Small intestine (tissue), 7 donors: ENCODE measurements at regions not wholly inside any gene's neighbourhood (a gene's known extent, or its start where the extent isn't known, plus 50 kb on each side); places are given as distances from the start of the nearest gene placed in this dataset.
A peak's percentile ranks its signal among the peaks of the same experiment; 100 is the strongest.

Source experiments
- DNase-seq, 2 donors: peaks; one replicate each; pipeline versions ENCODE4 v3.0.0 to v3.0.0-alpha.2; 2013
- FAIRE-seq: peaks from 2 replicates; lab custom pipeline; 2012; peaks lifted over from hg19 to GRCh38; lab: Jason Lieb, UNC
- H3K27ac ChIP-seq, 3 donors: one replicate each; pipeline ENCODE4 v1.5.1; 2013; ENCODE audit warnings: low read length in 2 of 3, mild to moderate bottlenecking in 2 of 3, control low read depth in 1 of 3, inconsistent platforms in 1 of 3, low read depth in 1 of 3, moderate library complexity in 1 of 3
- H3K27me3 ChIP-seq, 3 donors: one replicate each; pipeline ENCODE4 v1.6.1; 2013; ENCODE audit warnings: low read length in 3 of 3, inconsistent platforms in 1 of 3; ENCODE audit not compliant: control insufficient read depth in 3 of 3, insufficient read depth in 3 of 3
- H3K36me3 ChIP-seq, 3 donors: one replicate each; pipeline ENCODE4 v1.6.1; 2013; ENCODE audit warnings: low read length in 3 of 3, inconsistent platforms in 1 of 3, low read depth in 1 of 3, mild to moderate bottlenecking in 1 of 3, moderate library complexity in 1 of 3; ENCODE audit not compliant: control insufficient read depth in 3 of 3, insufficient read depth in 2 of 3
- H3K4me1 ChIP-seq, 3 donors: one replicate each; pipeline ENCODE4 v1.6.1; 2013; ENCODE audit warnings: low read length in 2 of 3, inconsistent platforms in 1 of 3, low read depth in 1 of 3, mild to moderate bottlenecking in 1 of 3, moderate library complexity in 1 of 3; ENCODE audit not compliant: control insufficient read depth in 3 of 3, insufficient read depth in 2 of 3
- H3K4me3 ChIP-seq, 3 donors: one replicate each; pipeline ENCODE4 v1.5.1; 2013; ENCODE audit warnings: low read length in 3 of 3, control low read depth in 1 of 3, inconsistent platforms in 1 of 3, low read depth in 1 of 3, mild to moderate bottlenecking in 1 of 3, moderate library complexity in 1 of 3
- H3K9me3 ChIP-seq, 2 donors: one replicate each; pipeline ENCODE4 v1.6.1; 2013; ENCODE audit warnings: low read depth in 1 of 2, low read length in 1 of 2; ENCODE audit not compliant: control insufficient read depth in 2 of 2, insufficient read depth in 1 of 2
- WGBS, 3 donors: extraction: QIAGEN DNeasy Blood & Tissue Kit; methylation state at CpG; one replicate each; pipeline ENCODE4 v1.1.7; 2013; 5-methylcytosine and 5-hydroxymethylcytosine counted together
- donor health status: healthy with polysubstance abuse.
- donor health status: control.
- donor health status: control.
- donor health status: Bipolar disorder and iron deficiency.
- donor health status: healthy.

DNA sequence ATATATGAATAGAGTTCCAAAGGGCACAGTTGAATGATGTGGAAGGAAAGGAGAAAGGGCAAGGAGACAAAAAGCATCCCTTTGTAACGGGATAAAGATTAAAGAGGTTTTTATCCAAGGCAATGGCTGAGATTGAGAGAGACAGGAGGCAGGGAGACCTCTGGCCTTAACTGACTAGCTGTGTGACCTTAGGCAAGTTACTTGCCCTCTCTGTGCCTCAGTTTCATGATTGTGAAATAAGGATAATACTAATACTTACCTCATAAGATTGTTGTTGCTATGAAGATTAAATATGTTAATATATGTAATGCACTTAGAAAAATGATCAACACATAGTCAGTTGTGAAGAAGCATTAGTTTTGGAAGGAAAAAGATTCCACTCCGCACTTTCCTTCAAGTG is 130.2 kb upstream of the EEA1 start:
- FAIRE-seq = no peak
- H3K27ac ChIP-seq = no peak overlapping the region
- WGBS, 3 donors = 63 to 81% (median 70%) methylated on average over 2 of the region's 2 CpGs

GRCh38 chr12:93059925-93060665 is 131.0 kb upstream of the EEA1 start:
- H3K4me3 ChIP-seq = no peak overlapping the region
- FAIRE-seq (no peak), DNase-seq (no peak)
- peaks cover 0 to 15% (median 0%) of the 10 kb centered on the region in 3 donors for H3K4me1 ChIP-seq
- no peaks in the 10 kb centered on the region for H3K9me3 ChIP-seq
- H3K27me3 ChIP-seq = no peaks in the 10 kb centered on the region
- no peaks in the 10 kb centered on the region for H3K36me3 ChIP-seq
- peak overlapping the region in 1 of 3 donors; percentile 50 for H3K27ac ChIP-seq
- WGBS, 3 donors = 59 to 79% (median 72%) methylated on average over 5 of the region's 5 CpGs

More for the DNA sequence above, 130.2 kb upstream of the EEA1 start:
- Histone ChIP-seq H3K27me3 (no peaks in the 10 kb centered on the region), H3K4me3 (no peak overlapping the region), H3K4me1 (peaks cover 0 to 21% (median 0%) of the 10 kb centered on the region in 3 donors), H3K36me3 (no peaks in the 10 kb centered on the region), H3K9me3 (no peaks in the 10 kb centered on the region)
- DNase-seq = no peak

DNA sequence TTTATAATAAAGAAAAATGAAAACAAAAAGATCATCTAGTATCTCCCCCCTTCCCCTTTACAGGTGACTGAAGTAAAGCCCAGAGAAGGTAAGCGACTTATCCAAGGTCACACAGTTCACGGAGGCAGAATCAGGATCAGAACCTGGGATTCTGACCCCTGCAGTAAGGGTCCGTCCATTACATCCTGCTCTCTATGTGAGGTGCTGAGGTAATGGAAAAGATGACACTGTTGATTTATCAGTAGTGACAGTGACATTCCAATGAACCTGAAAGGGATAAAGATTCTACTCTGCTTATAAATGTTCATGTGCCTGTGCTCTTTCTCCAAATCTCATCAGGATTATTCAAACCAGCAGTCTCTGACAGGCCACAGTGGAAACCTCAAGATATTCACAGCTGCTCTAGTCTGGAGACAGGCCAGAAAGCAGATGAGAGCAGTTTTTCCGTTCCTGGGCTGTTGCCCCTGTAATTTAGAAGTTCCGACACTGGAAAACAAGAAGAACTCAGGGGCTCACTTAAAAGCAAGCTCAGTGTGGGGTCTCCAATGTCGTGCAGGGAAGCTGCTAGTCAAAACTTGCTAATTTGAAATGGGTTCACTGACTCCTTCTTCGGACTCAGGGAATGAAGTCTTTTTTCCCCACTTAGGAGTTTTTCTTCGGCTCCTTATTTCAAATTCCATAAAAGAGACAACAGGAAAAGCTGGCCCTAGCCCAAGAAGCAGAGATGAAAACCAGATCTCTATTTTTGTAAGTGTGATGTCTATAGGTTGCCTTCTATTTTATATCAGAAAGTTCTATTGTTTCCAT is 131.8 kb upstream of the EEA1 start:
- peaks cover 0 to 8% (median 0%) of the 10 kb centered on the region in 3 donors for H3K4me1 ChIP-seq
- no peak overlapping the region for H3K4me3 ChIP-seq
- DNase-seq (peak in 1 of 2 donors; percentile 35), FAIRE-seq (no peak)
- H3K27me3 ChIP-seq = no peaks in the 10 kb centered on the region
- no peaks in the 10 kb centered on the region for H3K9me3 ChIP-seq
- whole genome bisulfite sequencing, 3 donors = 57 to 82% (median 72%) methylated on average over 8 of the region's 8 CpGs
- H3K36me3 ChIP-seq = no peaks in the 10 kb centered on the region
- peak overlapping the region in 1 of 3 donors; percentile 50 for H3K27ac ChIP-seq

- Histone ChIP-seq H3K27ac (peak overlapping the region in 1 of 3 donors; percentile 50), H3K36me3 (no peaks in the 10 kb centered on the region), H3K4me1 (peaks cover 0 to 2% (median 0%) of the 10 kb centered on the region in 3 donors), H3K27me3 (no peaks in the 10 kb centered on the region), H3K9me3 (no peaks in the 10 kb centered on the region), H3K4me3 (no peak overlapping the region)
- DNase-seq = no peak
- FAIRE-seq = no peak
- 62 to 83% (median 80%) methylated on average over 9 of the region's 9 CpGs for WGBS, 3 donors
Observed at GRCh38 chr12:93061473-93062419, 132.7 kb upstream of the EEA1 start.

- H3K36me3 ChIP-seq = no peaks in the 10 kb centered on the region
- FAIRE-seq (no peak), DNase-seq (no peak)
- no peak overlapping the region for H3K27ac ChIP-seq
- WGBS, 3 donors = 78 to 93% (median 91%) methylated on average over 3 of the region's 3 CpGs
- H3K9me3 ChIP-seq = no peaks in the 10 kb centered on the region
- no peaks in the 10 kb centered on the region for H3K27me3 ChIP-seq
- no peak overlapping the region for H3K4me3 ChIP-seq
- no peaks in the 10 kb centered on the region for H3K4me1 ChIP-seq
Observed at GRCh38 chr12:93065896-93066295, 136.8 kb upstream of the EEA1 start.

- Histone ChIP-seq H3K27me3 (no peaks in the 10 kb centered on the region), H3K4me1 (no peaks in the 10 kb centered on the region), H3K36me3 (no peaks in the 10 kb centered on the region), H3K4me3 (no peak overlapping the region), H3K9me3 (no peaks in the 10 kb centered on the region), H3K27ac (no peak overlapping the region)
- DNase-seq = no peak
- WGBS, 3 donors = 61 to 67% (median 63%) methylated on average over 4 of the region's 4 CpGs
- no peak for FAIRE-seq
Observed at GRCh38 chr12:93072340-93072739, 143.2 kb upstream of the EEA1 start.

- Histone ChIP-seq H3K4me3 (no peak overlapping the region), H3K4me1 (no peaks in the 10 kb centered on the region), H3K27ac (no peak overlapping the region), H3K36me3 (no peaks in the 10 kb centered on the region), H3K27me3 (no peaks in the 10 kb centered on the region), H3K9me3 (no peaks in the 10 kb centered on the region)
- FAIRE-seq = no peak
- WGBS, 3 donors = 81 to 87% (median 82%) methylated on average over 4 of the region's 4 CpGs
- DNase-seq = no peak
Observed at GRCh38 chr12:93073324-93073723, 144.2 kb upstream of the EEA1 start.

- FAIRE-seq (no peak), DNase-seq (no peak)
- 52 to 77% (median 64%) methylated on average over 1 of the region's 1 CpG for WGBS, 3 donors
- H3K4me1 ChIP-seq = no peaks in the 10 kb centered on the region
- no peaks in the 10 kb centered on the region for H3K27me3 ChIP-seq
- no peak overlapping the region for H3K27ac ChIP-seq
- H3K36me3 ChIP-seq = no peaks in the 10 kb centered on the region
- no peak overlapping the region for H3K4me3 ChIP-seq
- peaks cover 0 to 4% of the 10 kb centered on the region in 2 donors for H3K9me3 ChIP-seq
Observed at GRCh38 chr12:93078059-93078458, 149.0 kb upstream of the EEA1 start.
